HG02852 (cell line): ENCODE measurements at regions not wholly inside any gene's neighbourhood (a gene's known extent, or its start where the extent isn't known, plus 50 kb on each side); places are given as distances from the start of the nearest gene placed in this dataset.
"Not testable (repeated sequence)": the region's sequence is repeated elsewhere in the genome, so short reads cannot be mapped to it uniquely, and the experiment has no call there.

ENCODE experiments used
- ATAC-seq: cut with Tn5 transposase; IDR thresholded peaks from one replicate; pipeline ENCODE4 v1.9.1; 2021; ENCODE audit warnings: mild to moderate bottlenecking, moderate library complexity; ENCODE audit not compliant: unreplicated experiment

- no peak for ATAC-seq
Observed at GRCh38 chr1:101185421-101185820, 51.4 kb upstream of the S1PR1 start.

- no peak for ATAC-seq
Observed at GRCh38 chr1:101183388-101183699, 53.5 kb upstream of the S1PR1 start.

GRCh38 chr1:101182627-101183387 lies 54.0 kb upstream of the S1PR1 start:
- ATAC-seq: no peak

GRCh38 chr1:101181930-101182329 lies 54.9 kb upstream of the S1PR1 start:
- no peak for ATAC-seq

GRCh38 chr1:101178688-101179491 lies 57.9 kb upstream of the S1PR1 start:
- peak; percentile 93 for ATAC-seq

- peak; percentile 4 for ATAC-seq
Observed at GRCh38 chr1:101178341-101178687, 58.5 kb upstream of the S1PR1 start.

GRCh38 chr1:101175886-101176285 lies 60.9 kb upstream of the S1PR1 start:
- no peak for ATAC-seq

- no peak for ATAC-seq
Observed at GRCh38 chr1:101175466-101175865, 61.4 kb upstream of the S1PR1 start.

GRCh38 chr1:101174722-101175121 lies 62.1 kb upstream of the S1PR1 start:
- no peak for ATAC-seq

- not testable (repeated sequence) for ATAC-seq
Observed at GRCh38 chr1:101174298-101174697, 62.5 kb upstream of the S1PR1 start.

- ATAC-seq: no peak
Observed at GRCh38 chr1:101170506-101171050, 66.2 kb upstream of the S1PR1 start.

GRCh38 chr1:101167891-101168290 lies 68.9 kb upstream of the S1PR1 start:
- ATAC-seq: peak; percentile 68

- ATAC-seq: no peak
Observed at GRCh38 chr1:101166583-101167120, 70.2 kb upstream of the S1PR1 start.

GRCh38 chr1:101165954-101166353 lies 70.9 kb upstream of the S1PR1 start:
- ATAC-seq: no peak

GRCh38 chr1:101165532-101165931 lies 71.3 kb upstream of the S1PR1 start:
- ATAC-seq: no peak

- no peak for ATAC-seq
Observed at GRCh38 chr1:101164776-101165175, 72.0 kb upstream of the S1PR1 start.

GRCh38 chr1:101162736-101163735 lies 73.8 kb upstream of the S1PR1 start:
- no peak for ATAC-seq

GRCh38 chr1:101162300-101162699 lies 74.5 kb upstream of the S1PR1 start:
- ATAC-seq: no peak

GRCh38 chr1:101161619-101162018 lies 75.2 kb upstream of the S1PR1 start:
- no peak for ATAC-seq

- no peak for ATAC-seq
Observed at GRCh38 chr1:101158424-101158823, 78.4 kb upstream of the S1PR1 start.

- no peak for ATAC-seq
Observed at GRCh38 chr1:101154547-101154946, 82.3 kb upstream of the S1PR1 start.
